NB4 (cell line): ENCODE measurements at regions not wholly inside any gene's neighbourhood (a gene's known extent, or its start where the extent isn't known, plus 50 kb on each side); places are given as distances from the start of the nearest gene placed in this dataset.

Experiments used
- MYC ChIP-seq: IDR thresholded peaks from 2 replicates; pipeline ENCODE4 v1.6.1; 2011; ENCODE audit warnings: low read depth, low read length
- POLR2A ChIP-seq: IDR thresholded peaks from 2 replicates; pipeline ENCODE4 v1.6.1; 2011; ENCODE audit warnings: mild to moderate bottlenecking; ENCODE audit not compliant: insufficient read length; ENCODE audit errors: extremely low read depth
- TF ChIP-seq, protein P1 (sequence below): IDR thresholded peaks from one replicate; pipeline ENCODE4 v1.5.1; 2012; ENCODE audit warnings: low read depth, low read length
- TF ChIP-seq, protein P2 (sequence below): IDR thresholded peaks from 2 replicates; pipeline ENCODE4 v1.6.1; 2011; ENCODE audit warnings: low read depth, low read length

DNA sequence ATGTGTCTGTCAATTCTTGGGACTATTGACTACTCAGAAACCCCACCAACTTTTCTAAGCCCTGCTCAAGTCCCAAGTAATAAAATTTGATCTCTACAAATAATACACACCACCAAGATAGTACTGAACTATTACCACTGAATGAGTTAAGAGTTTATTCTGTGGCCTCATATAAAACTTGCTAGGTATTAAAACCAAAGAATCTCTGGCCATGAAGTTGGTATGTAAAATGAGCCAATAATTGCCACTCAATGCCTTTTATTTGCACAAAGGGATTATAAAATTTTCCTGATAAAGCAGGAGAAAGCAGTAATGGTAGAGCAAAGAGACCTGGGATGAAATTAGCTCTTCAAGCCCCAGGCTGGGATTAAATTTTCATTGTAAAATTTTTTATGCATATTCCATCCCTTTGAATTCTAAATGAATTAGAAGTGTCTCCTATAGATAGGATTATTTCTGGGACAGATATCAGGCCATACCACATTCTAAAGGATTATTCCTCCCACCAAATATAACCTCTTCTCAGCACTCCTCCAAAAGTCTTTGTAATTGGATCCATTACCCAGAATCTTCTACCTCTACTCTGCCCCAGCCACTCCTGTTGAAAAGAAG is 450.5 kb upstream of the ACVR2A start:
- TF ChIP-seq, protein P1, sequence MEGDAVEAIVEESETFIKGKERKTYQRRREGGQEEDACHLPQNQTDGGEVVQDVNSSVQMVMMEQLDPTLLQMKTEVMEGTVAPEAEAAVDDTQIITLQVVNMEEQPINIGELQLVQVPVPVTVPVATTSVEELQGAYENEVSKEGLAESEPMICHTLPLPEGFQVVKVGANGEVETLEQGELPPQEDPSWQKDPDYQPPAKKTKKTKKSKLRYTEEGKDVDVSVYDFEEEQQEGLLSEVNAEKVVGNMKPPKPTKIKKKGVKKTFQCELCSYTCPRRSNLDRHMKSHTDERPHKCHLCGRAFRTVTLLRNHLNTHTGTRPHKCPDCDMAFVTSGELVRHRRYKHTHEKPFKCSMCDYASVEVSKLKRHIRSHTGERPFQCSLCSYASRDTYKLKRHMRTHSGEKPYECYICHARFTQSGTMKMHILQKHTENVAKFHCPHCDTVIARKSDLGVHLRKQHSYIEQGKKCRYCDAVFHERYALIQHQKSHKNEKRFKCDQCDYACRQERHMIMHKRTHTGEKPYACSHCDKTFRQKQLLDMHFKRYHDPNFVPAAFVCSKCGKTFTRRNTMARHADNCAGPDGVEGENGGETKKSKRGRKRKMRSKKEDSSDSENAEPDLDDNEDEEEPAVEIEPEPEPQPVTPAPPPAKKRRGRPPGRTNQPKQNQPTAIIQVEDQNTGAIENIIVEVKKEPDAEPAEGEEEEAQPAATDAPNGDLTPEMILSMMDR: no peak
- TF ChIP-seq MYC (no peak), POLR2A (no peak)
- TF ChIP-seq, protein P2, sequence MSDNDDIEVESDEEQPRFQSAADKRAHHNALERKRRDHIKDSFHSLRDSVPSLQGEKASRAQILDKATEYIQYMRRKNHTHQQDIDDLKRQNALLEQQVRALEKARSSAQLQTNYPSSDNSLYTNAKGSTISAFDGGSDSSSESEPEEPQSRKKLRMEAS: no peak
